SK-N-MC (cell line): ENCODE measurements at regions not wholly inside any gene's neighbourhood (a gene's known extent, or its start where the extent isn't known, plus 50 kb on each side); places are given as distances from the start of the nearest gene placed in this dataset.

Source experiments
- EZH2 ChIP-seq: fragments of 200-600 bp; sonication (generic); IDR thresholded peaks from one replicate; pipeline ENCODE4 v1.6.1; 2017; ENCODE audit warnings: antibody characterized with exemption
- POLR2AphosphoS5 ChIP-seq: IDR thresholded peaks from 2 replicates; pipeline ENCODE4 v1.6.1; 2012; ENCODE audit warnings: mild to moderate bottlenecking, low read depth, low read length, borderline replicate concordance

GRCh38 chr12:87066326-87066725 is 810.1 kb upstream of the MGAT4C start:
- no peak for TF ChIP-seq POLR2AphosphoS5
- no peak for TF ChIP-seq EZH2
